HG03060 (cell line): ENCODE measurements at regions not wholly inside any gene's neighbourhood (a gene's known extent, or its start where the extent isn't known, plus 50 kb on each side); places are given as distances from the start of the nearest gene placed in this dataset.

Experiments used
- ATAC-seq: cut with Tn5 transposase; IDR thresholded peaks from one replicate; pipeline ENCODE4 v1.9.1; 2021; ENCODE audit warnings: low read depth, moderate number of reproducible peaks; ENCODE audit not compliant: unreplicated experiment

GRCh38 chr3:99504258-99504657, 134.1 kb upstream of the COL8A1 start:
- ATAC-seq = no peak

- ATAC-seq = no peak
Measured at GRCh38 chr3:99503350-99503749, 135.0 kb upstream of the COL8A1 start.

- ATAC-seq = no peak
Measured at GRCh38 chr3:99502871-99503270, 135.5 kb upstream of the COL8A1 start.

- ATAC-seq = no peak
Measured at GRCh38 chr3:99500485-99500884, 137.9 kb upstream of the COL8A1 start.

GRCh38 chr3:99499235-99500158, 138.9 kb upstream of the COL8A1 start:
- no peak for ATAC-seq

GRCh38 chr3:99498550-99499234, 139.7 kb upstream of the COL8A1 start:
- no peak for ATAC-seq

- ATAC-seq = no peak
Measured at GRCh38 chr3:99487894-99488293, 150.5 kb upstream of the COL8A1 start.

GRCh38 chr3:99485286-99485685, 153.1 kb upstream of the COL8A1 start:
- no peak for ATAC-seq

GRCh38 chr3:99484871-99485270, 153.5 kb upstream of the COL8A1 start:
- no peak for ATAC-seq

- no peak for ATAC-seq
Measured at GRCh38 chr3:99483841-99484240, 154.6 kb upstream of the COL8A1 start.

GRCh38 chr3:99482191-99482590, 156.2 kb upstream of the COL8A1 start:
- ATAC-seq = no peak

- no peak for ATAC-seq
Measured at GRCh38 chr3:99481561-99481960, 156.8 kb upstream of the COL8A1 start.

GRCh38 chr3:99479768-99480167, 158.6 kb upstream of the COL8A1 start:
- ATAC-seq = no peak

GRCh38 chr3:99477650-99478049, 160.7 kb upstream of the COL8A1 start:
- no peak for ATAC-seq

- ATAC-seq = no peak
Measured at GRCh38 chr3:99475229-99475628, 163.2 kb upstream of the COL8A1 start.

GRCh38 chr3:99474776-99475175, 163.6 kb upstream of the COL8A1 start:
- ATAC-seq = no peak

GRCh38 chr3:99473321-99473751, 165.1 kb upstream of the COL8A1 start:
- ATAC-seq = no peak

- no peak for ATAC-seq
Measured at GRCh38 chr3:99472385-99472784, 166.0 kb upstream of the COL8A1 start.

- no peak for ATAC-seq
Measured at GRCh38 chr3:99471353-99472323, 166.8 kb upstream of the COL8A1 start.

GRCh38 chr3:99470841-99471240, 167.6 kb upstream of the COL8A1 start:
- no peak for ATAC-seq

GRCh38 chr3:99468918-99469317, 169.5 kb upstream of the COL8A1 start:
- ATAC-seq = no peak
